Midbrain (tissue), 1 donor: ENCODE measurements at regions not wholly inside any gene's neighbourhood (a gene's known extent, or its start where the extent isn't known, plus 50 kb on each side); places are given as distances from the start of the nearest gene placed in this dataset.

Source experiments
- DNase-seq: peaks from one replicate; lab custom pipeline; 2025; lab: John Stamatoyannopoulos, UW

DNA sequence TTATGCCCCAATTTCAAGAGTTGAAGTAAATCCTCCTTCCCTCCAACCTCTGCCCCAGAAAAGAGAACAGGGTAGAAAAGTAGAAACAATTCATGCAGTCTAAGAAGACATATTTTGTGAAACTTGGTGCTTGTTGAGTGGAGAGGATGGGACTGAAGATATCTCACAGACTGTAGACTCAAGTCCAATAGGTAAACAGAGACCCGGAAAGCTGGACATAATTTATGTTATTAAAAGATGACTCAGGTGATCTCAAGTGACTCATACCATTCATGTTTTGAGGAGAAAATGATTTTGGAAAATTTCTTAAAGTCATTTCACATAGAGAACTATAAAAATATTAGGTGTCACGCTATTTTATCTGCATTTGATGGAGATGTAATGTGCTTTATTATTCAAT is 203.1 kb upstream of the SOX9 start:
- no peak for DNase-seq

DNA sequence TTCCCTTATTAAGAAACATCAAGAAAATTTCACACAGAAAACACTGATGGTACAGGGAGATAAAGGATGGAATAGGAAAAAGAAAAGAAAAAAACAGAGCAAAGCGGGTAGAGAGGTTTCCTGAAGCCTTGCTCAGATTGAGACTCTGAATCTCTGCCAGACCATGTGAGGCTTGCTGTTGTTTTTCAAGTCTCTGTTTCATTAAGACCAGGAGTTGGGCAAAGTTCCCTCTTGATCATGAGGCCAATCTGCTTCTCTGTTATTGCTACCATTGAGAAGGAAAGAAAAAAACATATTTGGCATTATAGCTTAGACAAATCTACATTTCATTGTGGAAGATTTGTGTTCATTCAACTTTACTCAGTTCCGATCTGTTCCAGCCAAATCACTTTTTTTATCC is 201.6 kb upstream of the SOX9 start:
- DNase-seq: peak; percentile 56

DNA sequence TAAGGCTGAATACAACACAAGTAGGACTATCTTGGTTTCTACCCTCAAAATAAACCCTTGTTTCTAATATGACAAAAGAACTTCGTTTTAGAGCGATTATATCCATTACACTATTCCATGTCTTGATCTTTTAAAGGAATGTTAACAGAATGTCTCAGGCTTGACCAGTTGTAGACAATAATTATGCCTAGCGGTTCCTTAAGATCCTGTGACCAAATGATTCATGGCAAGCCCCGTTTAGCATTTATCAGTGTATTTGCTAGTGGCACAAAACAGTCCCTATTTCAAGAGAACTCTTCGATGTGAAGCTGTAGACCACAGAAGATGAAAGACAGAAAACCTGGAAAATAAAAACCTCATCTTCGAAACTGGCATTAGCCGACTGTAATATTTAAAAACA is 200.9 kb upstream of the SOX9 start:
- DNase-seq: no peak

DNA sequence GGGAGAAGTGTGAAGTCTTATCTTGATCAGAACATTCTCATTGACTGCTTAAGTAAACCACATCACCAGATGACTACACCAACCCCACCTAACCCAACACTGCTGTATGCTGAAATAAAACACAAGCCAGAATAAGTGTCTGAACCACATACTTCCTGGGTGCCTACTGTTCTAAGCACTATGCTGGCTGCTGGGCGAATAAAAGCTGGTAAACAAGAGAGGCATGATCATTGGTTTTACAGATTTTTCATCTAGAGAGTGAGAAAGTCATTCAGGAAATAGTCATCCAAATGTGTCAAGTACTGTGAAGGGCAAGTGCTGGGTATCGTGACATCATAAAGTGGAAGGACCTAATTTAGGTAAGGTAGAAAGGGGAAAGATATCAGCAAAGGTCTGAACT is 199.0 kb upstream of the SOX9 start:
- DNase-seq: no peak

DNA sequence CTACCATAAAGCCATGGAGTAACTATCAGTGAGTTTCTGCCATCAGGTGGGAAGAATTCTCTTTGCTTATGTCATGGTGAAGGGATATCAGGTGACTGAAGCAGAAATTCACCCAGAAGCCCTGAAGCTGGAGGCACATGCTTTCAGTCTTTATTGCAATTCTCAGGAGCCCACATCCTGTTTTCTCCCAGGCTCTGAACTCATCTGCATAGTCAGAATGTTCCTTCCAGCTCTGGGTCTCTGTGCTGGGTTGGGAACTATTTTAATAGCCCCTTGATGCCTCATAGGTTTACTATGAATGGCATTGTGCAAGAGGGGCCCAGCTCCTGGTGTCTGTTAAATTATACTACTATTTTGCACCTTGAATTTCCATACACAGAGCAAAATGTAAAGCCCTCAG is 198.4 kb upstream of the SOX9 start:
- DNase-seq: no peak

DNA sequence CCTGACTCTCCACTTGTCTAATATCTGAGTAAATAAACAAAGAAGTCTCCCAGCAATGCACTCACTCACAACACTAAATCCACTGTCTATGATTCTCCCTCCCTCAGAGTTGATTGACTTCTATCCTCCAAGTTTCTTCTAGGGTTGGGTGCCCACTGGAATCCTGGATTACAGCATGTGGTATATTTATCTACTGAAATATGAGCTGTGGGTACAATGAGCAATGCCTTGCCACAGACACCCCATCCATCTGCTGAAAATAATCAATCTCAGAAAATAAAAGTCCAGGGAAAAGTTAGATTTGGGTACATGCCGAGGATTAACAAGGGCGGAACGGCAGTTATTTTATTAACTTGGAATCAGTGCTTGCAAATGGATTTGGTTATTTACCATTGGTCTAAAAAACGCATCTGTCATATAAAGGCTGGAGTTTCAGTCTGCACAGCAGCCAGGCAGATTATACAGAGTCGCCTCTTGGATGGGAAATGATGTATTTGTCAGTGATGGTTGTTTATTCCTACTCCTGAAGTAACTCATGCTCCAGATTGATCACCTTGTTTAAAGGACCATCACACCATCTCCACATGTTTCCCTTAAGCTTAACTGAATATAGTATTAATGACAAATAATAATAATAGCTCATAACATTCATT is 193.9 kb upstream of the SOX9 start:
- DNase-seq: no peak

DNA sequence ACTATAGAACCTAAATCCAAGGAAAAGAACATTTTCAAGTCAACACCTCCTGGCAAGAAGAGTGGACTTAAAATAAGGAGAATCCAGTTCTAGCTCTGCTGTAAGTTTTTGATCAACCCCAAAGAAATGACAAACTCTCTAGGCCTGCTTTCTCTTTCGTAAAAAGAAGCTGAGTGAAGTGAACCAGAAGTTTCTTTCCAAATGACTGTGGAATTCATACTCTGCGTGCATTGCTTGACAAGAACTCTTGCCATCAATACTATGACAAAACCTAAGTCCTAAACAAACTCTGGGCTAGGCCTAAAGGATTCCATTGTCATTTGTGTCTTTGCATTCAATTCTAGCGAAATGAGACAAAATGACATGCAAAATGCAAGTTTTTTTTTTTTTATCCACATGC is 187.5 kb upstream of the SOX9 start:
- DNase-seq: no peak

DNA sequence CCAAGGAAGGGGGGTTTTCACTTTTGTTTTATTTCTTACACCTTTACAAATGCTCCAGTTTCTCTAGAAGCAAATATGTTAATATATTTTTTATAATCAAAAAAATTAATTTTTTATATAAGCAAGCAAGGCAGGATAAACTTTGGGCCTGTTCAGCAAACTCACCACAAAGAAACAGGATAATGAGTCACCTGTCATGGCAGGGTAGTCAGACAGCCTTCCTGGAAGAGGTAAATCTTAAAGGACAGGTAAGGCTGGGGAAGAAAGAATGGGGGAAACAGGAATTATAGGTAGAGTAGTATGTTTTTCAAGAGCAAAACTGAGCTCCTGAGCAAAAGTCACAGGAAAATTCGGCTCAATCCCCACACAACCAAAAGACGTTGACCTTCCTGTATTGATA is 186.3 kb upstream of the SOX9 start:
- no peak for DNase-seq

DNA sequence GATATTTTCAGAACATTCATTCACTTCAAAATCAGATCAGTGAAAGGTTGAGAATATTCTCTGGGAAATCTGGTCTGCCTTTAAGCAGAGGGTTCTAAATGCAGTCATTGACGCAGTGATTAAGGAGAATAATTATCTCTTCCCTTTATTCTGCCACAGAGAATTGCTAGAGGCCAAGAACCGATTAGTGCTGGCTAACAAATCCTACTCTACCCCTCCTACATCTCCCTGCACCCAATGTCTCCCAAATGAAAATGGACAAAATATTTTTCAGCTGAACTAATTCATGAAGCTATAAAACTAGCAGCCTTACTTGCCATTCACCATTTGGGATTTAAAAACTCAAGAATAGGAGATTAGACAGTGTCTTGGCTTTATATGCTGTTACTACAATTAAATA is 185.5 kb upstream of the SOX9 start:
- no peak for DNase-seq

DNA sequence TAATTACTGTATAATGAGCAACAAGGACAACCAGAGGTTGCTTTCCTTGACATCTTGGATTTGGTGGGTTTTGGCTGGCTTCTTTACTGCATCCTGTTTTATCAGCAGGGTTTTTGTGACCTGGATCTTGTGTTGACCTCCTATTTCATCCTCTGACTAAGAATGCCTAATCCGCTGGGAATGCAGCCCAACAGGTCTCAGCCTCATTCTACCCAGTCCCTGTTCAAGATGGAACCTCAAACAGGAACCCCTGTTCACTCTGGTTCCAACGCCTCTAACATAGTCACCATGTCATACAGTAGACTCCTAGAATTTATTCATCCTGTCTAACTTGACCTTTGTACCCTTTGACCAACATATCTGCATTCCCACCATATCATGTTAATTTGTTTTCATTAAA is 183.8 kb upstream of the SOX9 start:
- DNase-seq: no peak

DNA sequence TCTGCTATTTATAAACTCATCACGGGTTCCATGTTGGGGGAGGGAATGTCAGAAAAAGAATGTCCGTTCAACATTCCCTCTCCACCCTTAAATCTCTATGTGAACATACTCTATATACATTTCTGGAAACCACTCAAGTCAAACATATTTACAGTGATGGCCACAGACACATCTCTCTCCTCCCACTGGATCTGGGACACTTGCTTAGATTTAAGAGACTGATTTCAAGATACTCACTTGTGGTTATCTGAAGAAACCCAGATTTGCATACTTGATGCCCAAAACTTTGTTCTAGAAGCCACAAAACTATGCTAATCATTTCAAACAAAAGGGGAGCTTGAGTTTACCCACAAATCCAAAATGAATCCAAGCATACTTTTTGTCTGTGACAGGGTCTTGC is 182.9 kb upstream of the SOX9 start:
- no peak for DNase-seq

DNA sequence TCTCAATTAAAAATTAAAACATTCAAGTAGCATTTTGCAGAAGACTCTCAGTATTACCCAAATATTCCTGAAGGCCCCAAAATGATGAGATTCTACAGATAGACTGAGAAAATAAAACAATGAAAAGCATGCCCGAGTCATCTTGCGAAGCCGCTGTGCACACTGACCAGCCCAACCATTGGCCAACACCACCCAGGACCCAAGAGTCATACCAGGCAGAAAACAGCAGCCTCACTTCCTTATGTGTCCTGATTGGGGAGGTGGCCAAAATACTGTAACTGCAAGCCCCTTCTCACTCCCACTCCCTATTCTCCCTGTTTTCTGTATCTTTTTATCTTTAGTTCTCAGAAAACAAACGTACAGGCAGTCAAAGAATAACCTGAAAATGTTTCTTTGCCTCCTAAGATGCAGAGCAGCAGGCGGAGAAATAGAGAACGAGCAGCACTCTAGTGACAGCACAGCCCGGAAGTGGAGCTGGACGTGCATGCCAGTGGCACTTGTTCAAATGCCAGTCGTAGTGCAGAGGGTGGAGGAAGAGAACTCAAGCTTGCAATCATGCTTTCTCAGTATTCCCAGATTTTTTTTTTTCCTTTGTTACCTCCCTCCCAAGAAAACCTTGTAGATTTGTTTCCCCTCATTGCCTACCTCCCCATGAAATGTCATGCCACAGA is 182.3 kb upstream of the SOX9 start:
- no peak for DNase-seq

DNA sequence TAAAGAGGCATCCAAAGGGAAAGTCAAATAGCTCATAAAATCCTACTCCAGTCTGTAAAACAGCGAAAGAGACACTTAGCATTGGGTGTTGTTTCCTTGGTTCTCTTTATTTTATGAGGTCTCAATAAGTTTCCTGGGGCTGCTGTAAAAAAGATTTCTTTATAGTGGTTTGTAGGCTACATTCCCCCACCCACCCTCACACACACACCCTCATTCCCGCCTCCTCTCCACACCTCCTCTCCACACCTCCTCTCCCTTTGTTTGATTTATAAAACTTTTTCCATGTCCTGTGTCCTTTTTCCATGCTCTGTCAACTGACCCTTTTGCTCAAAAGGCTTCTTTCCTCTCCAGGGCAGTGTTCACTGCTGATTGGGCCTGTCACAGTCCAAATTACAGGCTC is 178.9 kb upstream of the SOX9 start:
- no peak for DNase-seq

DNA sequence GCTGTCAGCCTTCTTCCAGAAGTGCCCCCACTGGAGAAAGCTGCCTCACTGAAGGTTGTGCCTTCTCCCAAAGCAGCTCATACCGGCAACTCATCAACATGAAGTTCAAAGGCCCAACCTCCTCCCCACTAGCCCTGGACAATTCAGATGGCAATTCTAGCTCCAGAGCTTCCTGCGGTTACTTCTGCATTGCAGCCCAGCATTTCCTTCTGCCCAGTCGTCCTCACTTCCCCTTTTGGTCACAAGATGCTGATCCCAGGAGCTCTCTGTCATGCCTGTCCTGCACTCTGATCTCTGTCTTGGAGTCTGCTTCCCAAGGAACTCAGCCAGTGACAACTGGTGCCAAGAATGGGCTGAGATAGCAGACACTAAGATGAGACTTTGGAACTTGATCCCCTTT is 178.2 kb upstream of the SOX9 start:
- no peak for DNase-seq

DNA sequence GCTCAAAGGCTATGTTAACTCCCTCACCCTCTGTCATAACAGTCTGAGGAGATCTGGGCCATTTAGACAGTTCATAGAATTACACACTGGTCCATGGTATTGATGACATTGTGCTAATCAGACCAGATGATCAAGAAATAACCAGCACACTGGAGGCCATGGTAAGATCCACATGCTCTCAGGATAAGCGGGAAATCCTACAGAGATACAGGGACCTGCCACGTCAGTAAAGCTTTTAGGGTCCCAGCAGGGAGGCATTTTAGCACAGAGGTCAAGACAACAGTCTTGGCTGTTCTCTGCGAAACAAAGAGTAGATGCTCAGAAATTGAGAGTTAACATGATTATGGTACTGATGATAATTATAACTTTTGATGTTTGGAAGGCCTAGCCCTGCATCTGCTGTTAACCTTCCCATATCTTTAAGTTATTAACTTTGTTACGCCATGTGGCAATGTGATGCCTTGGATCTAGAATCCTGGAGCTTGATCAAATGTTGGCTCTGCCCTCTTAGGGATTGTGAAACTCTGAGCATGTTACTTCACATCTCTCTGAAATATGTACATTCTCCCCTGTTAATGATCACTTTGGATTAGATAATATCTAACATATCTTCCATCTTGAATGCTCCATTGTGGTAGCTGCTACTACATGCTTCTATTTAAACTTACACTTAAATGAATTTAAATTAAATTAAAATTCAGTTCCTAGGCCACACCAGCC is 172.0 kb upstream of the SOX9 start:
- no peak for DNase-seq

DNA sequence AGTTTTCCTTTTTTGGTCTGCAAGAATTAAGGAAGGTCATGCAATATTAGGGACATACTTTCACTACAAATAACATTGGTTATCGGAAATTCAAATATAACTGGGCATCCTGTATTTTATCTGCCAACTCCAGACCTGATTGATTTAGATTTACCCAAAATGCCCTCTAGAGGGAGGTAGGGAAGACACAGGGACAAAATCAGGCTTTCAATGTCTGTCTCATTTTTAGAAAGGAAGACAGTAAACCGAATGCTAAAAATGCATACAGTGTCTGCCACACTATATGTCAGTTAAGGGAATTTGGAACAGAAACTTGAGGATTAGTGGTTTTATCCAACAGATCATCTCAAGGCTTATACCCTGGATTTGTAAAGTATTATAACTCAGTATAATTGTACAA is 161.7 kb upstream of the SOX9 start:
- DNase-seq: no peak

DNA sequence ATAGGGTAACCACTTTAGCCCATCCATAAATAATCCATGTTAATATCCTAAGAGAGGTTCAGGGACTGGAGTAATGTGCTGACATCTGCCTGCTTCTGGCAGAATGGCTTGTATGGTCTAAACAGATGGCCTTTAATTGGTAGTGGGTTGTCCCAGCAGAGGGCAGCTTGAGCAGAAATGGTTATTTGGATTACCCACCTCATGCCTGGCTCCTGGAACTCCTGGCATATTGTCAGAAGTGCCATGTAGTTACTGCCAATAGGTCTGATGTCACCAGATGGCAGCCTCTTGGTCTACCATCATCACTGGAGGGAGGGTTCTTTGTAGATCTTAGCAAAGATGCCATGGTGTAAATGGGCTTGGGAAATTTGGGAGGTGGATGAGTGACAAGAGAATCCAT is 157.5 kb upstream of the SOX9 start:
- DNase-seq: no peak

DNA sequence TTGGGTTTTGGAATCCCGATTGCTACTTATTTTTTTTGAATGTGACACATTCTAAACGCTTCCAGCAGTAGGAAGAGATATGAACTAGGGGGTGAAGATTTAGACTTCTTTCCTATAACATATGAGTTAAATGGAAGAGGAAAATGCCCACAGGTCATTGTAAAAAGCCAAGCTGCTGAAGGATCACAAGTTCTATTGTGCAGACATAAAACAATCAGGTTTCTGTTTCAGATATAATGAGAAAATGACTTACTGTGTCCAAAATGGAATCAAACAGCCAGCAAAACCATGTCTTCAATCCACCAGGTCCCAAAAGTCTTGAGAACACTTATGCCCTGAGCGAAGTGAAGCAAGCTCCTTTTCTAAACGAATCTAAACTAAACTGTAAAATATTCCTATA is 157.0 kb upstream of the SOX9 start:
- DNase-seq: no peak

DNA sequence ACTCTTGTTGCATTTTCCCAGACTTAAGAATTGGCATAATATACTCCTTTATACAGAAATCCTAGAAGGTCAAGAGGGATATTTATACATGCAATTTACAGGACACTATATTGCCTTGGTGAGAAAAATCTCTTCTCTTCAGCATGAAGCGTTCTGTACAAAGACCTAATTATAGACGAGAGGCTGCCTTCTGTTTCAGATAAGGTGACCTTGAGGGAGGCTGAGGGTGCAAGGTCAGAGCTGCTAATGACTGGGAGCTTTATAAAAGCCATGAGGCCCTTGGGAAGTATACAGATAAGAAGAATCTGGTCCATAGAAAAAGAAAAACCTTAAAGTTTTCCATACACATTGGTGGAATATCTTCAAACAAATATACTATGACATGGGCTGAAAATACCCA is 156.3 kb upstream of the SOX9 start:
- no peak for DNase-seq

DNA sequence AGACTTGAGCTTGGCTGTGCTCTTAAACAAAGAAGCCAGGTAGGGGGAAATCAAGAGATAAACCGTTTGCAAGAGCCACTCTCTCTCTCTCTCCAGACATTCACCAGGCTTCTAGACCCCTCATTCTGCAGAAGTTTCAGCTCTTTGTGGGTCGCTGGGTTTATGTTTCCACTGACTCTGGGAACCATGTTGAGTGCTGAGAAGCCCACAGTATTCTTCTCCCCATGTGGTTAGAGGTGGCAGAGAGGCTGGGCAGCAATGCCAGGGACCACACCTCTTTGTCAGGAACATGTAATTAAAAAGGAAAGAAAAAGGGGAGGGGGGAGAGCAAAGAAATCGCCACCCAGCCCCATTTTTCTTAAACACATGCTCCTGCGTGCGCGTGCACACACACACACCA is 154.8 kb upstream of the SOX9 start:
- no peak for DNase-seq

DNA sequence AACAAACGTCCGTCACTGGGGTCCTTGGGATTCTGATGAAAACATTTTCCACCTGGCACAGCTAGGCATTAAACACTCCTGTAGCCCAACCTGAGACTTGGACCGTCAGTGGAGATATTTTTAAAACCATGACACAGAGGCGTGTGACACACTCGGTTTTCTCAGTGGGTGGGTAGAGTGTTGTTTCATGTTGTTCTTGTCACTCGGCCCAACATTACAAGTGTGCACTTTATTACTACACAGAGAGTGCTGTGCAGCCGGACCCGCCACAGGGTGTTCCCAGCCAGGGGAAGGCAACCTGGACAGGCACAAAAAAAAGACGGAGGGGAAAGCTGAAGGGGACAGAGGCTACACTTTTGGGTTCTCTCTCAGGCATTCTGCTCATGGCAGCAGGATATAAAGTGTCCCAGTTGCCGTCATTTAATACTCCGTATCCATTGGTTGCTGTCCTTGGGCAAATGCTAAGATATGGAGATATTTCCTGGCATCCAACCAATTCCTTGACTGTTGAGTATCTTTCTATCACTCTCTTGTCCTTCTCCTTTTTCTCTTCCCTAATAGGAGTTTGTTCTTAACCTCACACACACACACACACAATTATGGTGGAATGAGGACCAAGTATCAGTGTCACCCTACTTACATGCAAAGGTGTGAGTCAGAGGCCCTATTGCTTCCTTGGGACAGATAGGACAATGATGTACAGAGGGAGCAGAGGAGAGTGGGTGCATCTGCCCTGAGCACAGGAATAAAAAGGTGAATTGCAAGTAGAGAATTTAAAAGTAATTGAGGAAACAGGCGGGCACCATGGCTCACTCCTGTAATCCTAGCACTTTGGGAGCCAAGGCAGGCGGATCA is 154.1 kb upstream of the SOX9 start:
- DNase-seq: no peak

DNA sequence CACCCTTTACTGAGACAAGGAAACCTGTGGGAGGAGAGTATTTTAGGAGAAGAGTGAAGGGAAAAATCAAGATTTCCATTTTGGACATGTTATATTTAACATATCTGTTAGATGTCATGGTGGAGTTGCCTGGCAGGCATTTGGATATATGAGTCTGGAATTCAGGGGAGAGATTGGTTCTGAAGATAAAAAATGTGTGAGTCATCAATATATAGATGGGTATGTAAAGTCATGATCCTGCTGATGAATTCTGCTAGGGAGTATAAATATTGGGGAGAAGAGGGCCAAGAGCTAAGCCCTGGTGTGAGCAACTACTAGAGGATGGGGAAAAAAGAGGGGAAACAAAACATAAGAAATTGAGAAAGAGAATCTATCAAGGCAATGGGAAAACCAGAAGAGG is 151.3 kb upstream of the SOX9 start:
- no peak for DNase-seq

DNA sequence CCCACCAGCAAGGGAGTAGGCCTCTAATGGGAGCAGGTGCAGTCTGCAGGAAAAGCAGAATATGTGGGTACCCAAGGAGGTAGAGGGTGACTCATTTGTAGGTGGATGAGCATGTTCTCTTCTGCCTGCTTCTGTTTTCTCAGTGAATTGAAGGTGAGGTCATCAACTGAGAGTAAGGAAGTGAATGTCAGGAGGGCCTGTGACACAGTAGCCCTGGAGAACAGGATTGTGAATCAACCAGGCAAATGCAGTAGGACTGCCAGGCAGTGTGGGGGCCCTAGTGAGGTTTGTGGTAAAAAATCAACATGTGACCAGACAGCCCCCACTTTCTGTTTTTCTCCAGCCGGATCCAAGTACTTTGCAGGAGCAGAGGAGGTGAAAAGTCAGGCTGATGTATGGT is 150.5 kb upstream of the SOX9 start:
- no peak for DNase-seq
